ENCODE measurements at regions not wholly inside any gene's neighbourhood (a gene's known extent, or its start where the extent isn't known, plus 50 kb on each side); places are given as distances from the start of the nearest gene placed in this dataset.
"Not testable (repeated sequence)": the region's sequence is repeated elsewhere in the genome, so short reads cannot be mapped to it uniquely, and the experiment has no call there.

DNA sequence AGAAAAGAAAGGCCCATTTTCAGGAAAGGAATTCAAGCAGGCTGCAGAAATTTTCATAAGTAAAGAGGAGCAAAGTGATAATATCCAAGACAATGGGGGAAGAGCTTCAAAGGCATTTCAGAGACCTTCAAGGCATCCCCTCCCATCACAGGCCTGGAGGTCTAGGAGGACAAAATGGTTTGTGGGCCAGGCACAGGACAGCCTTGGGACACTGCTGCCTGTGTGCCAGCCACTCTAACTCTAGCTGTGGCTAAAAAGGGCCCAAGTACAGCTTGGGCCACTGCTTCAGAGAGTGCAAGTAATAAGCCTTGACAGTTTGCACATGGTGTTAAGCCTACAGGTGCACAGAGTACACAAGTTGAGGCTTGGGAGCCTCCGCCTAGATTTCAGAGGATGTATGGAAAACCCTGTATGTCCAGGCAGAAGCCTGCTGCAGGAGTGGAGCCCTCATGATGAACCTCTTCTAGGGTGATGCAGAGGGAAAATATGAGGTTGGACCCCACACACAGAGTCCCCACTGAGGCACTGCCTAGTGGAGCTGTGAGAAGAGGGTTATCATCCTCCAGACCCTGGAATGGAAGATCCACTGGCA is 51.8 kb upstream of the ZSWIM5 start:
- ATAC-seq (no peak), DNase-seq (ENCODE audit: low spot score in 2 of 2) (no peak)
- Mint-ChIP-seq H3K9me3 (peaks cover 9% of the 10 kb centered on the region), H3K27ac (no peak overlapping the region), H3K36me3 (no peaks in the 10 kb centered on the region), H3K4me1 (no peaks in the 10 kb centered on the region), H3K4me3 (no peak overlapping the region)

DNA sequence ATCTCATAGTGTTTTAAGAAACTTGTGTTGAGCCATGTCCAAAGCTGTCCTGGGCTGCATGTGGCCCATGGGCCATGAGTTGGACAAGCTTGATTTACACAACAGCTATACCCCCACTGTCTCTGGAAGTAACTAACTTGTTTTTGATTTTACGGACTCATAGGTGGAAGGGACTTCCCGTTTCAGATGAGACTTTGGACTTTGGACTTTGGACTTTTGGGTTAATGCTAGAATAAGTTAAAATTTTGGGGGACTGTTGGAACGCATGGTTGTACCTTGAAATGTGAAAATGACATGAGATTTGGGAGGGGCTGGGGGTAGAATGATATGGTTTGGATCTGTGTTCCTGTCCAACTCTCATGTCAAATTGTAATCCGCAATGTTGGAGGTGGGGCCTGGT is 52.6 kb upstream of the ZSWIM5 start:
- peaks cover 9% of the 10 kb centered on the region for H3K9me3 Mint-ChIP-seq
- no peak for ATAC-seq
- DNase-seq (ENCODE audit: low spot score in 2 of 2), result no peak
- H3K27ac Mint-ChIP-seq, result no peak overlapping the region
- no peaks in the 10 kb centered on the region for H3K4me1 Mint-ChIP-seq
- H3K36me3 Mint-ChIP-seq, result no peaks in the 10 kb centered on the region
- no peak overlapping the region for H3K4me3 Mint-ChIP-seq

DNA sequence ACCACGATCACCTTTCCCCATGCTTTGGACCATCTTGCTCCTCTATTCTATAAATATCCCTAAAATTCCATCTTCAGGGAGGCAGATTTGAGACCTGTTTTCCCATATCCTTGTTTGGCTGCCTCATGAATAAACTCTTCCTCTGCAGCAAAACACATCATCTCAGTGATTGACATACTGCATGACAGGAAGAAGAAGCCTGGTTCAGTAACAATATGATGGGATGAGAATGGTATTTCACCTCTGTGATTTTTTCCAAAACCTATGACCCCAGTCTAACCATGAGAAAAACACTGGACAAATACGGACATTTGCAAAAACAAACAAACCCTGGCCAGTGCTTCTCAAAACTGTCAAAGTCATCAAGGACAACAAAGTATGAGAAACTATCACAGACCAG is 53.8 kb upstream of the ZSWIM5 start:
- H3K27ac Mint-ChIP-seq, result no peak overlapping the region
- peaks cover 9% of the 10 kb centered on the region for H3K9me3 Mint-ChIP-seq
- ATAC-seq, result no peak
- DNase-seq (ENCODE audit: low spot score in 2 of 2), result no peak
- no peaks in the 10 kb centered on the region for H3K4me1 Mint-ChIP-seq
- no peaks in the 10 kb centered on the region for H3K36me3 Mint-ChIP-seq
- H3K4me3 Mint-ChIP-seq, result no peak overlapping the region

GRCh38 chr1:45263132-45263531 is 56.7 kb upstream of the ZSWIM5 start:
- no peak overlapping the region for H3K27ac Mint-ChIP-seq
- ATAC-seq, result no peak
- H3K4me1 Mint-ChIP-seq, result no peaks in the 10 kb centered on the region
- no peaks in the 10 kb centered on the region for H3K9me3 Mint-ChIP-seq
- DNase-seq (ENCODE audit: low spot score in 2 of 2), result no peak
- H3K36me3 Mint-ChIP-seq, result no peaks in the 10 kb centered on the region
- H3K4me3 Mint-ChIP-seq, result no peak overlapping the region

DNA sequence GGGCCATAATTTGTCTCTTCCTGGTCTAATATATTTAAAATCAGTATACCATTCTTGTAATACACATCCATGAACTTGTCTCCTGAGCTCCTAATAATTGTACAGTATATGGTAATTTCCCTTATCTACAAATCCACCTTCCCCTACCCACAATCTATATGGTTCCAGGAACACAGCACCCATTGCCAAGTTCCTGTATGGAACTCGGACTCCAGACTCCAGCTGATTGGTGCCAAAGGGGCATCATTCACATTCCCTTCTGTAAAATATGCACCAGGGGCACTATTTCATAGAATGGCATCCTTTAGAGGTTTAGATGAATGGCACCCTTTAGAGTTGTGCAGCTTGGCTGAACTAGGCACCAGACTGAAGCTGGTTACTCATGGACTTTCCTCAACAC is 58.8 kb upstream of the ZSWIM5 start:
- Mint-ChIP-seq H3K27ac (no peak overlapping the region), H3K9me3 (no peaks in the 10 kb centered on the region), H3K4me1 (no peaks in the 10 kb centered on the region), H3K36me3 (no peaks in the 10 kb centered on the region), H3K4me3 (no peak overlapping the region)
- no peak for DNase-seq (ENCODE audit: low spot score in 2 of 2)
- no peak for ATAC-seq

DNA sequence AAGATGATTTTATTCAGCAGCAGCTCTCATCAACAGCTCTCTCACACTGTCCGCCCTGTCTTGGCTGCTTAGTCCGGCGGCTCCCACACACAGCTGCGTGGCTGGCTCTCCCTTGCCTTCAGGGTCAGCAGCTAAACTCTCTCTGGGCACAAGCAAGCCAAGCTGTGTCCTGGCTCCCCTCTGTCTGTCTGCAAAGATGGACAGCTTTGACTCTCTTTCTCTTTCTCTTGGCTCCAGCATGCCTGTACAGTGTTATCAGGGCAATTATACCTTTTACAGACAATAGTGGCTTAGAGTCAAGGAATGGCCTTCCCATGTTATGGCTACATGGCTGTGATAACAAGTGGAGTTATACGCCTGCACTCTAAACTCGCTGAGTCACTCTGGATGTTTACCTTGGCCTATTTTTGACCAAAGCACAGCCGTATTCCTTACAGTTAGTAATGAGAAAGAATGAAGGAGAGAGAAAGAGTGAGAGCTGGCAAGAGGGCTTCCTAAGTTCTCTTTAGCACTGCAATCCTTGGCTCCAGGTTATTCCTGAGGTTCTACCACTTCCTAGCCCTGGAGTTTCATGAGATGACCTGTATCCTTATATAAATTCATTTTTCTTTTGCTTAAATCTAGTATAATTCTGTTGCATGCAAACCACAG is 59.9 kb upstream of the ZSWIM5 start:
- Mint-ChIP-seq H3K4me3 (no peak overlapping the region), H3K27ac (peak overlapping the region; percentile 55), H3K36me3 (no peaks in the 10 kb centered on the region), H3K9me3 (no peaks in the 10 kb centered on the region), H3K4me1 (no peaks in the 10 kb centered on the region)
- no peak for ATAC-seq
- no peak for DNase-seq (ENCODE audit: low spot score in 2 of 2)

GRCh38 chr1:45268310-45268709 is 58.4 kb upstream of the HPDL start:
- not testable (repeated sequence) for ATAC-seq, H3K27ac Mint-ChIP-seq

DNA sequence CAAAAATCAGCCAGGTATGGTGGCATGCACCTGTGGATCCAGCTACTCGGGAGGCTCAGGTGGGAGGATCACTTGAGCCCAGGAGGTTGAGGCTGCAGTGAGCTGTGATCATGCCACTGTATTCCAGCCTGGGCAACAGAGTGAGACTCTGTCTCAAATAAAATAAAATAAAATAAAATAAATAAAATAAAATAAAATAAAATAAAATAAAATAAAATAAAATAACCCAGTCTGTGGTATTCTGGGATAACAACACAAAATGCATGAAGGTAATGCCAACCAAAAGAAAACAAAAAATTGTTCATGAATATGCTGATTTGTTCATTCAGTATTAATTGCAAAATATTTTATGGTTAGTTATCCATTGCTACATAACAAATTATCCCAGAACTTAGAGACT is 54.4 kb upstream of the HPDL start:
- H3K4me1 Mint-ChIP-seq; ATAC-seq; DNase-seq (ENCODE audit: low spot score in 2 of 2); H3K36me3 Mint-ChIP-seq; H3K27ac Mint-ChIP-seq; H3K4me3 Mint-ChIP-seq; H3K9me3 Mint-ChIP-seq: not testable (repeated sequence)

More at GRCh38 chr1:45268310-45268709, 58.4 kb upstream of the HPDL start:
- DNase-seq (ENCODE audit: low spot score in 2 of 2); H3K9me3 Mint-ChIP-seq; H3K4me3 Mint-ChIP-seq; H3K36me3 Mint-ChIP-seq; H3K4me1 Mint-ChIP-seq: not testable (repeated sequence)

GRCh38 chr1:45272913-45273371 is 53.8 kb upstream of the HPDL start:
- peaks cover 4% of the 10 kb centered on the region for H3K9me3 Mint-ChIP-seq
- no peak overlapping the region for H3K4me3 Mint-ChIP-seq
- ATAC-seq, result peak; percentile 54
- H3K36me3 Mint-ChIP-seq, result no peaks in the 10 kb centered on the region
- no peak for DNase-seq (ENCODE audit: low spot score in 2 of 2)
- no peak overlapping the region for H3K27ac Mint-ChIP-seq
- H3K4me1 Mint-ChIP-seq, result no peaks in the 10 kb centered on the region

GRCh38 chr1:45275054-45275453 is 51.6 kb upstream of the HPDL start:
- ATAC-seq, result no peak
- H3K4me1 Mint-ChIP-seq, result no peaks in the 10 kb centered on the region

More at GRCh38 chr1:45275054-45275453, 51.6 kb upstream of the HPDL start:
- H3K9me3 Mint-ChIP-seq, result peaks cover 4% of the 10 kb centered on the region
- no peak for DNase-seq (ENCODE audit: low spot score in 2 of 2)
- H3K4me3 Mint-ChIP-seq, result no peak overlapping the region
- H3K36me3 Mint-ChIP-seq, result no peaks in the 10 kb centered on the region
- H3K27ac Mint-ChIP-seq, result no peak overlapping the region

Measured in stimulated activated effector memory CD8-positive, alpha-beta T cell treated with anti-CD3 and anti-CD28 coated beads, Interleukin-12 subunit alpha, Interleukin-12 subunit beta, amount 100 ng/mL, for 72 hours (primary cell).